ENCODE measurements at regions not wholly inside any gene's neighbourhood (a gene's known extent, or its start where the extent isn't known, plus 50 kb on each side); places are given as distances from the start of the nearest gene placed in this dataset.

DNA sequence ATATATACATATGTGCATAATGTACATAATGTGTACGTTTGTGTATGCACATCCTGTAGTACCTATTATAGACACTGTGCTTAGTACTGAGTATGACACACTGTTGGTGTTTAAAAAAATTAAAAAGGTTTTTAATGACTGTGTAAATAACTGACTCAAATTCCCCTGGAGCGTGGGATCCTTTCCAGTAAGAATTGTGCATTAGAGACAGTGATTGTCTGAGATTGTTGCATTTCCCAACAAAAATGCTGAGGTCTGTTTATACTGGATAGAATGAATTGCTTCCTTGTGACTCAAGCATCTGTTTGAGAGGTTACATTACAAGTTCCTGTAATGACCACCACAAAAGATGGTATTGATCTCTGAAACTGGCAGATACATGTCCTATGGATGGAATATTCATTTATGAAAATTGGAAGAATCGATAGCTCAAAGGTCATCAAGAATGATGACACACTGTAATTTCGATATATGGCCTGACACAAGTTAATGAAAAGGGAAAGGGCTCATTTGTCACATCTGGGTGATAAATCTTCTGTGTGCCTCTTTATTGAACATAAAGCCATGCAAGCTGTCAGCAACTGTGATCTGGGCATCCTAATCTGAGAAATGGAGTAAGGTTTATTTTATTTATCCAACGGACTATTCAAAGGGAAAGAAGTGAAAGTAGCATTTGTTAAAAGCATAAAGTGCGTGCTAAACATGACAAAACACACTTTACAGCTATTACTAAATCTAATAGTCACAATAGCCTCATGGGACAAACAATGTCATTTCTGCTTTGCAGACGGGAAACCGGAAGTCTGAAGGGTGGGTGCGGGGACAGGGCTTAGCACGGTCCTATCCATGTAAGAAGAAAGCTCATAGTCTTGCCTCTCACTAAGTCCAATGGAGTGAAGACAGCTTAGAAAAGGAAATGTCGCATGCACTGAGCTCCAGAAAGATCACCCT is 228.8 kb downstream of the CDH11 start:
- TF ChIP-seq TCF12 (IDR thresholded peaks at IDR 0.05; ENCODE audit: low read depth) = no peak

DNA sequence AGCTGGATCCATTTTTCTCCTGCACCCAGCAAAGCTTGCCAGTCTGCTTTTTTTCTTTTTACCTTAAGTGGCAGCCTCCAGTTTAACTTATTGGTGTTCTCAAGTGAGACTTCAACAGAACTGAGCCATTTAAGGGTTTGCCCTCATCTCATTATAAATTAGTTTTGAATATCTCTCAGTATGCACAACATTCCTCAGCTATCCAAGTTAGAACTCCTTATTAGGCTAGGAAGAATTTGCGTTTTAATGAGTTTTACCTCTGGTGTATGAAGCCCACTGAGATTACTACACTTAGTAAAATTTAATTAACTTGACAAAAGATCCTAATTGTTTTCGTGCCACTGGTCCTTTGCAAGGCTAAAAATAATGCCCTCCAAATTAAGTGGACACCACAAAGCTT is 232.4 kb downstream of the CDH11 start:
- TF ChIP-seq FOXM1 (IDR thresholded peaks at IDR 0.05; ENCODE audit: borderline replicate concordance, low read depth) (no peak), EP300 (IDR thresholded peaks at IDR 0.05; ENCODE audit: borderline replicate concordance) (no peak)

GRCh38 chr16:64887651-64888050 is 234.2 kb downstream of the CDH11 start:
- no peak for TF ChIP-seq EP300 (IDR thresholded peaks at IDR 0.05; ENCODE audit: borderline replicate concordance)
- no peak for TF ChIP-seq ZBTB7A (IDR thresholded peaks at IDR 0.05; ENCODE audit: low read depth)
- TF ChIP-seq NFIC (IDR thresholded peaks at IDR 0.05) = no peak
- TF ChIP-seq TCF12 (IDR thresholded peaks at IDR 0.05; ENCODE audit: low read depth) = no peak
- TF ChIP-seq, protein P1, sequence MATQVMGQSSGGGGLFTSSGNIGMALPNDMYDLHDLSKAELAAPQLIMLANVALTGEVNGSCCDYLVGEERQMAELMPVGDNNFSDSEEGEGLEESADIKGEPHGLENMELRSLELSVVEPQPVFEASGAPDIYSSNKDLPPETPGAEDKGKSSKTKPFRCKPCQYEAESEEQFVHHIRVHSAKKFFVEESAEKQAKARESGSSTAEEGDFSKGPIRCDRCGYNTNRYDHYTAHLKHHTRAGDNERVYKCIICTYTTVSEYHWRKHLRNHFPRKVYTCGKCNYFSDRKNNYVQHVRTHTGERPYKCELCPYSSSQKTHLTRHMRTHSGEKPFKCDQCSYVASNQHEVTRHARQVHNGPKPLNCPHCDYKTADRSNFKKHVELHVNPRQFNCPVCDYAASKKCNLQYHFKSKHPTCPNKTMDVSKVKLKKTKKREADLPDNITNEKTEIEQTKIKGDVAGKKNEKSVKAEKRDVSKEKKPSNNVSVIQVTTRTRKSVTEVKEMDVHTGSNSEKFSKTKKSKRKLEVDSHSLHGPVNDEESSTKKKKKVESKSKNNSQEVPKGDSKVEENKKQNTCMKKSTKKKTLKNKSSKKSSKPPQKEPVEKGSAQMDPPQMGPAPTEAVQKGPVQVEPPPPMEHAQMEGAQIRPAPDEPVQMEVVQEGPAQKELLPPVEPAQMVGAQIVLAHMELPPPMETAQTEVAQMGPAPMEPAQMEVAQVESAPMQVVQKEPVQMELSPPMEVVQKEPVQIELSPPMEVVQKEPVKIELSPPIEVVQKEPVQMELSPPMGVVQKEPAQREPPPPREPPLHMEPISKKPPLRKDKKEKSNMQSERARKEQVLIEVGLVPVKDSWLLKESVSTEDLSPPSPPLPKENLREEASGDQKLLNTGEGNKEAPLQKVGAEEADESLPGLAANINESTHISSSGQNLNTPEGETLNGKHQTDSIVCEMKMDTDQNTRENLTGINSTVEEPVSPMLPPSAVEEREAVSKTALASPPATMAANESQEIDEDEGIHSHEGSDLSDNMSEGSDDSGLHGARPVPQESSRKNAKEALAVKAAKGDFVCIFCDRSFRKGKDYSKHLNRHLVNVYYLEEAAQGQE (IDR thresholded peaks at IDR 0.05; ENCODE audit: low read depth) = no peak
- TF ChIP-seq MAX (IDR thresholded peaks at IDR 0.05) = no peak
- TF ChIP-seq FOXM1 (IDR thresholded peaks at IDR 0.05; ENCODE audit: borderline replicate concordance, low read depth) = no peak
- no peak for TF ChIP-seq TEAD4 (IDR thresholded peaks at IDR 0.05)
- no peak for TF ChIP-seq TAF1 (IDR thresholded peaks at IDR 0.05; ENCODE audit: low read depth)
- TF ChIP-seq RAD21 (IDR thresholded peaks at IDR 0.05; ENCODE audit: low read depth) = no peak
- TF ChIP-seq CREB1 (IDR thresholded peaks at IDR 0.05; ENCODE audit: low read depth) = no peak

DNA sequence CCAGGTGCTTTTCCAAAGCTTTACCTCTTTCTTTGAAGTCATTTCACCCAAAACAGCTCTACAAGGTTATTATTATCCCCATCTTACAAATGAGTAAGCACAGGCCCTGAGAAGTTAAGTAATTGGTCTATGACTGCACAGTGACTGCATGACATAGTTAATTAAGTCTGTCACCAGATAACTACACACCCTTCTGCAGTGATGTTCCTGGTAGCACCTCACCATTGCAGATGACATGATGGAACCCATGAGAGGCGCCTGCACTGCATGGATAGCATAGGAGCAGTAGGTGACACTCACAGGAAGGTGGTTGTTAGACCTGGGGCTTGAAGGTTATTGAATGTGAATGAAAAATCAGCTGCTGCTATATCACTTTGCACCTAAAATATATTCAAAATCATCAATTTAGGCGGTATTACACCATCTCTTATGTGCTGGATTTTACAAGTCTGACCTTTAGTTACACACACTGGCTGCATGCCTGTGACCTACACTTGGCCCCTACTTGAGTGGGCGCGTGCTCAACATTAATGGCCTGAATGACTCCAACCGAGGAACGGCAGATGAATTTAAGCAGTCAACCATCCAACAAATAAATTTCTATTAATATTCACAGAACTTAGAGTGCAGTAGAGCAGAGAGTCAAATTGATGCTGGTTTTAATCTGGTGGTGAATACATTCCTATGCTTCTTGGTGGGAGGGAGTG is 239.6 kb downstream of the CDH11 start:
- TF ChIP-seq FOXM1 (IDR thresholded peaks at IDR 0.05; ENCODE audit: borderline replicate concordance, low read depth) = no peak
- TF ChIP-seq TAF1 (IDR thresholded peaks at IDR 0.05; ENCODE audit: low read depth) = no peak

DNA sequence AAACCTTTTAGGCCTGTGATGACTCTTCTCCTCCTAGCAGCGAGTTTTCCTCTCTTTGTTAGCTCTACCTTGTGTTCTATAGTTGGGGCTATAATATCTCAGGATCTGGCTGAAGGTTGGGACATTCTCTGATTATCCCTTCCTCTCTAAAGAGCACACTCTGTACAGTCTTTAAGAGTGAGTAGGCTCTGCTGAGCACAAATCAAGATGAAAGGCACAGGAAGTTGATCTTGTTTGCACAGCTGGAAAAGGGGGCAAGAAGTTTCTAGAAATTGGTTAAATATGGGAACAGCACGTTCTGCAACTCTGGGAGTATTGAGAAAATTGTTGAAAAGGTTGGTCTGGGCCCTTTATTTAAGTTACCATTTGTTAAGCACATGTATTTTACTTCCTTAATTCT is 240.9 kb downstream of the CDH11 start:
- TF ChIP-seq ZBTB7A (IDR thresholded peaks at IDR 0.05; ENCODE audit: low read depth) (no peak), YY1 (IDR thresholded peaks at IDR 0.05; ENCODE audit: low read depth) (no peak), FOXM1 (IDR thresholded peaks at IDR 0.05; ENCODE audit: borderline replicate concordance, low read depth) (no peak), TEAD4 (IDR thresholded peaks at IDR 0.05) (no peak), MAX (IDR thresholded peaks at IDR 0.05) (no peak), TAF1 (IDR thresholded peaks at IDR 0.05; ENCODE audit: low read depth) (no peak), NFIC (IDR thresholded peaks at IDR 0.05) (no peak), RAD21 (IDR thresholded peaks at IDR 0.05; ENCODE audit: low read depth) (no peak), CEBPB (IDR thresholded peaks at IDR 0.05) (no peak), EP300 (IDR thresholded peaks at IDR 0.05; ENCODE audit: borderline replicate concordance) (no peak), CREB1 (IDR thresholded peaks at IDR 0.05; ENCODE audit: low read depth) (no peak), EGR1 (IDR thresholded peaks at IDR 0.05) (no peak), TCF12 (IDR thresholded peaks at IDR 0.05; ENCODE audit: low read depth) (no peak)
- TF ChIP-seq, protein P2, sequence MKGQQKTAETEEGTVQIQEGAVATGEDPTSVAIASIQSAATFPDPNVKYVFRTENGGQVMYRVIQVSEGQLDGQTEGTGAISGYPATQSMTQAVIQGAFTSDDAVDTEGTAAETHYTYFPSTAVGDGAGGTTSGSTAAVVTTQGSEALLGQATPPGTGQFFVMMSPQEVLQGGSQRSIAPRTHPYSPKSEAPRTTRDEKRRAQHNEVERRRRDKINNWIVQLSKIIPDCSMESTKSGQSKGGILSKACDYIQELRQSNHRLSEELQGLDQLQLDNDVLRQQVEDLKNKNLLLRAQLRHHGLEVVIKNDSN (IDR thresholded peaks at IDR 0.05) = no peak
- TF ChIP-seq, protein P1 (IDR thresholded peaks at IDR 0.05; ENCODE audit: low read depth) = no peak

GRCh38 chr16:64880006-64880405 is 241.9 kb downstream of the CDH11 start:
- TF ChIP-seq TAF1 (IDR thresholded peaks at IDR 0.05; ENCODE audit: low read depth) = no peak
- no peak for TF ChIP-seq ZBTB7A (IDR thresholded peaks at IDR 0.05; ENCODE audit: low read depth)
- TF ChIP-seq CREB1 (IDR thresholded peaks at IDR 0.05; ENCODE audit: low read depth) = no peak
- no peak for TF ChIP-seq NFIC (IDR thresholded peaks at IDR 0.05)
- no peak for TF ChIP-seq MAX (IDR thresholded peaks at IDR 0.05)
- TF ChIP-seq, protein P1 (IDR thresholded peaks at IDR 0.05; ENCODE audit: low read depth) = no peak
- TF ChIP-seq TEAD4 (IDR thresholded peaks at IDR 0.05) = no peak
- no peak for TF ChIP-seq CEBPB (IDR thresholded peaks at IDR 0.05)
- TF ChIP-seq FOXM1 (IDR thresholded peaks at IDR 0.05; ENCODE audit: borderline replicate concordance, low read depth) = no peak
- no peak for TF ChIP-seq EGR1 (IDR thresholded peaks at IDR 0.05)
- TF ChIP-seq, protein P2 (IDR thresholded peaks at IDR 0.05) = no peak
- TF ChIP-seq TCF12 (IDR thresholded peaks at IDR 0.05; ENCODE audit: low read depth) = no peak
- TF ChIP-seq EP300 (IDR thresholded peaks at IDR 0.05; ENCODE audit: borderline replicate concordance) = no peak
- TF ChIP-seq RAD21 (IDR thresholded peaks at IDR 0.05; ENCODE audit: low read depth) = no peak
- no peak for TF ChIP-seq YY1 (IDR thresholded peaks at IDR 0.05; ENCODE audit: low read depth)
